HEK293 (cell line): ENCODE measurements at regions not wholly inside any gene's neighbourhood (a gene's known extent, or its start where the extent isn't known, plus 50 kb on each side); places are given as distances from the start of the nearest gene placed in this dataset.

ENCODE experiments used
- CTCF ChIA-PET: fragments of 350-600 bp; formaldehyde crosslinking; extraction: SDS; loops from one replicate; lab custom pipeline; 2021; ENCODE audit warnings: antibody characterized with exemption; lab: Yijun Ruan, JAX
- POLR2A ChIA-PET: fragments of 300-600 bp; formaldehyde crosslinking; extraction: SDS; loops from one replicate; lab custom pipeline; 2020; ENCODE audit warnings: antibody characterized with exemption, inconsistent platforms; lab: Yijun Ruan, JAX
- H3K27ac ChIP-seq: fragments of 200-500 bp; sonication (Bioruptor generic); 2 replicates; pipeline ENCODE4 v1.5.1; 2014; ENCODE audit warnings: low read depth, low read length, control low read depth, inconsistent platforms; ENCODE audit errors: extremely low read depth
- H3K36me3 ChIP-seq, 2 experiments: fragments of 200-500 bp in 1 of 2; sonication (Bioruptor generic) in 1 of 2; 1 replicate in 1 of 2; 2 replicates in 1 of 2; pipeline ENCODE4 v1.5.1; 2014 to 2017; ENCODE audit warnings: inconsistent platforms in 2 of 2, low read length in 2 of 2; ENCODE audit not compliant: control insufficient read depth in 2 of 2, insufficient read depth in 1 of 2
- H3K4me1 ChIP-seq: fragments of 200-500 bp; sonication (Bioruptor generic); 2 replicates; pipeline ENCODE4 v1.5.1; 2014; ENCODE audit warnings: mild to moderate bottlenecking, low read length, inconsistent platforms; ENCODE audit not compliant: control insufficient read depth, insufficient read depth
- H3K4me3 ChIP-seq: 2 replicates; pipeline ENCODE4 v1.5.1; 2011; ENCODE audit warnings: low read depth, mild to moderate bottlenecking, control low read depth, low read length, moderate library complexity
- H3K9me3 ChIP-seq: fragments of 200-500 bp; sonication (Bioruptor generic); 2 replicates; pipeline ENCODE4 v1.5.1; 2014; ENCODE audit warnings: low read depth, low read length, inconsistent platforms; ENCODE audit not compliant: control insufficient read depth, insufficient read depth
- ELK4 ChIP-seq: IDR thresholded peaks from 2 replicates; pipeline ENCODE4 v1.6.1; 2011; ENCODE audit warnings: mild to moderate bottlenecking, low read depth, low read length, borderline replicate concordance
- HOXD13 ChIP-seq: sonication (generic); formaldehyde crosslinking; IDR thresholded peaks from 2 replicates; pipeline ENCODE4 v1.8.0; 2022; ENCODE audit warnings: missing genetic modification reagents, borderline replicate concordance
- INSM2 ChIP-seq: fragments of 450-650 bp; formaldehyde crosslinking; IDR thresholded peaks from 2 replicates; pipeline ENCODE4 v1.5.1; 2016; ENCODE audit warnings: missing biosample characterization, missing genetic modification characterization
- MYNN ChIP-seq: fragments of 450-650 bp; formaldehyde crosslinking; IDR thresholded peaks from 2 replicates; pipeline ENCODE4 v1.5.1; 2016; ENCODE audit warnings: missing biosample characterization, missing genetic modification characterization, borderline replicate concordance
- OVOL3 ChIP-seq: fragments of 450-650 bp; formaldehyde crosslinking; IDR thresholded peaks from 2 replicates; pipeline ENCODE4 v1.5.1; 2016; ENCODE audit warnings: missing biosample characterization, missing genetic modification characterization
- SALL2 ChIP-seq: fragments of 450-650 bp; formaldehyde crosslinking; IDR thresholded peaks from 2 replicates; pipeline ENCODE4 v1.5.0; 2017; ENCODE audit warnings: missing biosample characterization, mild to moderate bottlenecking, missing genetic modification characterization, borderline replicate concordance
- SCRT1 ChIP-seq: fragments of 450-650 bp; formaldehyde crosslinking; IDR thresholded peaks from 2 replicates; pipeline ENCODE4 v1.5.1; 2016; ENCODE audit warnings: missing biosample characterization, missing genetic modification characterization, borderline replicate concordance
- SETDB1 ChIP-seq: IDR thresholded peaks from one replicate; pipeline ENCODE4 v1.6.1; 2017; ENCODE audit warnings: mild to moderate bottlenecking, low read length, moderate library complexity, mixed read lengths; ENCODE audit not compliant: insufficient read length
- ZBTB11 ChIP-seq: fragments of 450-650 bp; formaldehyde crosslinking; conservative IDR thresholded peaks from 2 replicates; pipeline ENCODE4 v1.5.1; 2016; ENCODE audit warnings: low read depth, missing biosample characterization, missing genetic modification characterization
- ZNF112 ChIP-seq: fragments of 450-650 bp; formaldehyde crosslinking; IDR thresholded peaks from 2 replicates; pipeline ENCODE4 v1.5.0; 2017; ENCODE audit warnings: missing biosample characterization, missing genetic modification characterization
- ZNF16 ChIP-seq: fragments of 450-650 bp; formaldehyde crosslinking; IDR thresholded peaks from 2 replicates; pipeline ENCODE4 v1.5.1; 2016; ENCODE audit warnings: low read depth, missing biosample characterization, missing genetic modification characterization
- ZNF2 ChIP-seq: fragments of 450-650 bp; formaldehyde crosslinking; IDR thresholded peaks from 2 replicates; pipeline ENCODE4 v1.5.1; 2016; ENCODE audit warnings: missing biosample characterization, missing genetic modification characterization
- ZNF221 ChIP-seq: fragments of 450-650 bp; formaldehyde crosslinking; IDR thresholded peaks from 2 replicates; pipeline ENCODE4 v1.5.1; 2017; ENCODE audit warnings: missing biosample characterization, missing genetic modification characterization, borderline replicate concordance
- ZNF23 ChIP-seq: fragments of 450-650 bp; formaldehyde crosslinking; IDR thresholded peaks from 2 replicates; pipeline ENCODE4 v1.5.1; 2016; ENCODE audit warnings: missing biosample characterization, missing genetic modification characterization, borderline replicate concordance
- ZNF26 ChIP-seq: fragments of 450-650 bp; formaldehyde crosslinking; IDR thresholded peaks from 2 replicates; pipeline ENCODE4 v1.5.1; 2016; ENCODE audit warnings: missing biosample characterization, missing genetic modification characterization
- ZNF350 ChIP-seq: fragments of 450-650 bp; formaldehyde crosslinking; IDR thresholded peaks from 2 replicates; pipeline ENCODE4 v1.5.0; 2017; ENCODE audit warnings: missing biosample characterization, mild to moderate bottlenecking, missing genetic modification characterization
- ZNF423 ChIP-seq: fragments of 450-650 bp; formaldehyde crosslinking; IDR thresholded peaks from 2 replicates; pipeline ENCODE4 v1.5.1; 2016; ENCODE audit warnings: missing biosample characterization, missing genetic modification characterization
- ZNF48 ChIP-seq: fragments of 450-650 bp; formaldehyde crosslinking; IDR thresholded peaks from 2 replicates; pipeline ENCODE4 v1.5.1; 2016; ENCODE audit warnings: missing biosample characterization, missing genetic modification characterization
- ZNF501 ChIP-seq: fragments of 450-650 bp; formaldehyde crosslinking; IDR thresholded peaks from 2 replicates; pipeline ENCODE4 v1.5.1; 2016; ENCODE audit warnings: missing biosample characterization, missing genetic modification characterization
- ZNF529 ChIP-seq: fragments of 450-650 bp; formaldehyde crosslinking; IDR thresholded peaks from 2 replicates; pipeline ENCODE4 v1.5.1; 2017; ENCODE audit warnings: missing genetic modification characterization, missing biosample characterization; ENCODE audit not compliant: insufficient replicate concordance
- ZNF530 ChIP-seq: fragments of 450-650 bp; formaldehyde crosslinking; IDR thresholded peaks from 2 replicates; pipeline ENCODE4 v1.5.1; 2016; ENCODE audit warnings: low read depth, missing biosample characterization, missing genetic modification characterization
- ZNF560 ChIP-seq: fragments of 450-650 bp; formaldehyde crosslinking; IDR thresholded peaks from 2 replicates; pipeline ENCODE4 v1.5.1; 2017; ENCODE audit warnings: missing biosample characterization, missing genetic modification characterization, borderline replicate concordance
- ZNF561 ChIP-seq: fragments of 450-650 bp; IDR thresholded peaks from 2 replicates; pipeline ENCODE4 v1.5.1; 2018; ENCODE audit warnings: missing biosample characterization, missing genetic modification characterization, borderline replicate concordance
- ZNF596 ChIP-seq: fragments of 450-650 bp; IDR thresholded peaks from 2 replicates; pipeline ENCODE4 v1.5.0; 2018; ENCODE audit warnings: missing biosample characterization, mild to moderate bottlenecking, missing genetic modification characterization, moderate library complexity
- ZNF624 ChIP-seq: fragments of 450-650 bp; formaldehyde crosslinking; IDR thresholded peaks from 2 replicates; pipeline ENCODE4 v1.5.1; 2017; ENCODE audit warnings: missing biosample characterization, missing genetic modification characterization
- ZNF670 ChIP-seq: fragments of 450-650 bp; formaldehyde crosslinking; IDR thresholded peaks from 2 replicates; pipeline ENCODE4 v1.5.1; 2016; ENCODE audit warnings: missing biosample characterization, missing genetic modification characterization, low read depth
- ZNF776 ChIP-seq: fragments of 450-650 bp; formaldehyde crosslinking; IDR thresholded peaks from 2 replicates; pipeline ENCODE4 v1.5.0; 2017; ENCODE audit warnings: missing biosample characterization, missing genetic modification characterization, borderline replicate concordance
- ZNF785 ChIP-seq: fragments of 450-650 bp; formaldehyde crosslinking; IDR thresholded peaks from 2 replicates; pipeline ENCODE4 v1.5.1; 2016; ENCODE audit warnings: missing biosample characterization, missing genetic modification characterization

- TF ChIP-seq ZNF26 (tag by site-specific recombination) (no peak), ZNF501 (tag by site-specific recombination) (no peak)
- TF ChIP-seq, all 188 proteins: peak for 0
Observed at GRCh38 chr3:180277041-180277440, 240.3 kb upstream of the PEX5L start (continued).

- H3K9me3 ChIP-seq: no peaks in the 10 kb centered on the region
- TF ChIP-seq ZNF350 (no peak), ZNF16 (tag by site-specific recombination) (no peak), ZNF23 (no peak), OVOL3 (tag by site-specific recombination) (no peak), ZNF221 (tag by site-specific recombination) (no peak), ZNF596 (tag by site-specific recombination) (no peak), ZNF776 (tag by site-specific recombination) (no peak), ZNF624 (tag by site-specific recombination) (no peak), MYNN (tag by site-specific recombination) (no peak), ZNF529 (tag by site-specific recombination) (no peak), HOXD13 (CRISPR knock-in tag) (no peak), ZBTB11 (tag by site-specific recombination) (no peak), SALL2 (tag by site-specific recombination) (no peak), ZNF530 (tag by site-specific recombination) (no peak), ZNF48 (no peak), ZNF785 (tag by site-specific recombination) (no peak)
- no peak overlapping the region for H3K4me3 ChIP-seq
- CTCF ChIA-PET: no interaction called here
- H3K36me3 ChIP-seq: no peaks in the 10 kb centered on the region
- POLR2A ChIA-PET: no interaction called here
- no peaks in the 10 kb centered on the region for H3K4me1 ChIP-seq
- no peak overlapping the region for H3K27ac ChIP-seq
Observed at GRCh38 chr3:180278583-180279188, 241.9 kb upstream of the PEX5L start.

- no peaks in the 10 kb centered on the region for H3K9me3 ChIP-seq
- H3K36me3 ChIP-seq: no peaks in the 10 kb centered on the region
- CTCF ChIA-PET: no interaction called here
- POLR2A ChIA-PET: no interaction called here
- H3K4me3 ChIP-seq: no peak overlapping the region
- H3K4me1 ChIP-seq: no peaks in the 10 kb centered on the region
- no peak overlapping the region for H3K27ac ChIP-seq
- TF ChIP-seq INSM2 (tag by site-specific recombination): no peak
- TF ChIP-seq SETDB1: no peak
- no peak for TF ChIP-seq ELK4
- no peak for TF ChIP-seq ZNF561
- no peak for TF ChIP-seq SCRT1 (tag by site-specific recombination)
- no peak for TF ChIP-seq ZNF2 (tag by site-specific recombination)
- TF ChIP-seq ZNF112 (tag by site-specific recombination): no peak
- TF ChIP-seq ZNF423 (tag by site-specific recombination): no peak
- TF ChIP-seq ZNF670 (tag by site-specific recombination): no peak
- no peak for TF ChIP-seq ZNF560
Observed at GRCh38 chr3:180280555-180280954, 243.8 kb upstream of the PEX5L start.
